ENCODE measurements at regions not wholly inside any gene's neighbourhood (a gene's known extent, or its start where the extent isn't known, plus 50 kb on each side); places are given as distances from the start of the nearest gene placed in this dataset.

DNA sequence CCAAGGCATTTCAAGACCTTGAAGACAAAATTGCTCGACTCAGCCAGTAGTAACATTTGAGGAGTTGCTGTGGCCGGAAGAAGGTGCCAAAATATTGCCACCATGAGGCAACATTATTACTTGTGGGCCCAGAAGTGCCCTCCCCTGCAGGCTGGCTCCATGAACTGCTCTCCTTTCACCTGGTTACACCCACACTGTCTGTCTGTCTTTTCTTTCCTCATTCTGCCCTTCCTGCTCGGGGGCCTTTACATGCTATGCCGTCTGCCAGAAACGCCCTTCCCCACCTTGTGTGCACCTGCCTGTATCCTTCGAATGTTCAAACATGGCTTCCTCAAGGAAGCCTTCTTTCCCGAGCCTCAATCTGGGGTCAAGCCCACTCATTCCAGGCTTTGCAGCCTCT is 224.2 kb upstream of the DIO3 start:
- peaks cover 0 to 5% (median 0%) of the 10 kb centered on the region in 9 donors for H3K9me3 Mint-ChIP-seq
- no peak for DNase-seq
- no peak for ATAC-seq
- peaks cover 0 to 4% (median 0%) of the 10 kb centered on the region in 4 donors for H3K4me1 Mint-ChIP-seq
- H3K27ac Mint-ChIP-seq, result no peak overlapping the region
- H3K4me3 Mint-ChIP-seq, result no peak overlapping the region
- H3K27me3 Mint-ChIP-seq, result peaks cover 25 to 64% (median 38%) of the 10 kb centered on the region in 5 donors
- H3K36me3 Mint-ChIP-seq, result no peaks in the 10 kb centered on the region
- POLR2A ChIA-PET, result no interaction called here

DNA sequence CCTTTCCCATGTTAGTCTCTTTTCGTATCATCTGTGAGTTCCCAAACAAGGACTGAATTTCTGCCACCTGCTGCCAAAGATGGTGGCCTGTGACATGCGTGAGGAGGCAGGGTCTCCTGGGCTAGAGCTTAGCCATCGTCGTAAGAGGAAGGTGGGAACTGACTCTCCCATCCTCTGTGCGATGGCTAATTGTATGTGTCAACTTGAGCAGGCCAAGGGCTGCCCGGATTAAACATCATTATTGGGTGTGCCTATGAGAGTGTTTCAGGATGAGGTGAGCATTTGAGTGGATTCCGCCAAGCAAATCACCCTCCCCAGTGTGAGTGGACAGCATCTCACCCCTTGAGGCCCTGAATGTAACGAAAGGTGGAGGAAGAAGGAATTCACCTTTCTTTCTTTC is 220.7 kb upstream of the DIO3 start:
- Mint-ChIP-seq H3K27ac (no peak overlapping the region), H3K27me3 (peaks cover 30 to 67% (median 32%) of the 10 kb centered on the region in 5 donors), H3K4me1 (peaks cover 0 to 4% (median 0%) of the 10 kb centered on the region in 4 donors), H3K9me3 (peaks cover 0 to 13% (median 2%) of the 10 kb centered on the region in 9 donors), H3K36me3 (peaks cover 0 to 5% (median 0%) of the 10 kb centered on the region in 3 donors), H3K4me3 (no peak overlapping the region)
- no peak for DNase-seq
- POLR2A ChIA-PET, result no interaction called here
- no peak for ATAC-seq

DNA sequence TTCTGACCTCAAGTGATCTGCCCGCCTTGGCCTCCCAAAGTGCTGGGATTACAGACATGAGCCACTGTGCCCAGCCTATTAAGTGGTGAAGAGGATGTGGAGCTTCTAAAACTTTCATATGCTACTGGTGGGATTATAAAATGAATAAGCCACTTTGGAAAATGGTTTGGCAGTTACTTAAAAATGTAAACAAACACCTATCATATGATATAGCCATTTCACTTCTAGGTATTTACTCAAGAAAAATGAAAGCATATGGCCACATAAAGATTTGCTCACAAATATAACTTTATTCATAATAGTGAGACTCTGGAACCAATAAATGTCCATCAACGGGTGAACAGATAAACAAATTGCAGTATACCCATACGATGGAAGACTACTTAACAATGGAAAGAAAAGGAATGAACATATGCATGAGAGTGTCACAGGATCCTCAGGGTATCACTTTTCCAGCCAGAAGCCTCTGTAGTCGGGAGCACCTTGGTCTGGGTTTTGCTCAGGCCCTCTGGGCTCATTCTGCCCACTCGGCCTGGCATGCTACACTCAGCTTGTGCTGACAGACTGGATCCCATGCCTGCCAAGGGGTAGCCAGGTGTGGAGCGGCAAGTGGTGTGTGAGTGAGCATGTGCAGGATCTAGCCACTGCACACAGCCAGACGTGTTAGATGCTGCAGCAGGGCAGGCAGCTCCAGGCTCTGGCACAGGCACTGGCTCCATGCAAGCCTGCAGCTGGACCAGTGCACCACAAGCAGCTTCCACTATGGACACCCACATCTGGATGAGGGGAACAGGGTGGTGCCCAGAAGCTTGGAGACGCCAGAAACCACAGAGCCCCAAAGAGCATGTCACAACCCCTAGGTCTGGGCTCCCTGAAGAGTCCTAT is 213.2 kb upstream of the DIO3 start:
- Mint-ChIP-seq H3K4me3 (no peak overlapping the region), H3K36me3 (peaks cover 0 to 6% (median 0%) of the 10 kb centered on the region in 3 donors), H3K9me3 (peaks cover 0 to 23% (median 6%) of the 10 kb centered on the region in 9 donors), H3K27me3 (peaks cover 3 to 29% (median 5%) of the 10 kb centered on the region in 5 donors), H3K4me1 (no peaks in the 10 kb centered on the region), H3K27ac (no peak overlapping the region)
- POLR2A ChIA-PET, result no interaction called here
- no peak for ATAC-seq
- DNase-seq, result no peak

DNA sequence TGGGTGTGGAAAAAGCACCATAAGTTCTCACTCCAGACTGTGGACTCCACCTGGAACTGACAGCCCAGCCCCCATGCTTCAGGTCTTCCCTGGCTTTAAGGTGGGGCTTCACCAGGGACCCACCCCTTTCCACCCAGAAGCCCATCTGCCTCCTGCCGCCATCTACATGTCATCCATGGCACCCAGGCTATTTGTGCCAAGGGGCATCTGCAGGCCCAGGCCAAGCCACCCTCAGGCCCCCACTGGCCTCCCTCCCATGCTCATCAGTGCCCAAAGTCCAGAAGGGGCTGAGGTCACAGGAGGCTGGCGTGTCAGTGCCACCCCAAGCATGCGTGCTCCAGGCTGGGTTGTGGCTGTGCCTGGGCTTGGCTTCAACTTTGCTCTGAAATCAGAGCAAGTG is 212.2 kb upstream of the DIO3 start:
- ATAC-seq, result no peak
- Mint-ChIP-seq H3K27me3 (peaks cover 0 to 23% (median 5%) of the 10 kb centered on the region in 5 donors), H3K36me3 (peaks cover 0 to 6% (median 2%) of the 10 kb centered on the region in 3 donors), H3K27ac (no peak overlapping the region), H3K9me3 (peaks cover 0 to 30% (median 10%) of the 10 kb centered on the region in 9 donors), H3K4me3 (no peak overlapping the region), H3K4me1 (no peaks in the 10 kb centered on the region)
- POLR2A ChIA-PET, result no interaction called here
- no peak for DNase-seq

DNA sequence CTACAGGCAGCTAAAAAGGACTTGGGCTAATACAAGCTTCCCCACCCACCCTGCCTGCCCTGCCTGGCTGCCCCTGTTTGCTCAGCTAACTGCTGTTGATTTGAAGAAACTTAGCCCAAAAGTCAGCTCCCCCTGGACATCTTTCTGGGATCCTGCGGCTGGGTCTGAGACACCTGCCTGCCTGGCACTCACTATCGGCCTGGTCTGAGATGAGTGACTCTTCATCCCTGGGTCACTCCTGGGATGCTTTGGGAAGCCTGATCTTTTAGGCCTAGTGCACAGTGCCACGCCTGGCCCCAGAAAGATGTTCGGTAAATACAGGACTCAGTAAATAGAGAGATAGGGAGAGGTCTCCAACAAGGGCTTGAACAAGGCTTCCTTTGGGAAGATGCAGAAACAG is 211.3 kb upstream of the DIO3 start:
- no peak overlapping the region for H3K27ac Mint-ChIP-seq
- no peaks in the 10 kb centered on the region for H3K4me1 Mint-ChIP-seq
- H3K4me3 Mint-ChIP-seq, result no peak overlapping the region
- peaks cover 0 to 11% (median 6%) of the 10 kb centered on the region in 3 donors for H3K36me3 Mint-ChIP-seq
- peaks cover 2 to 20% (median 6%) of the 10 kb centered on the region in 5 donors for H3K27me3 Mint-ChIP-seq
- H3K9me3 Mint-ChIP-seq, result peaks cover 0 to 37% (median 20%) of the 10 kb centered on the region in 9 donors
- POLR2A ChIA-PET, result no interaction called here
- DNase-seq (no peak), ATAC-seq (no peak)

DNA sequence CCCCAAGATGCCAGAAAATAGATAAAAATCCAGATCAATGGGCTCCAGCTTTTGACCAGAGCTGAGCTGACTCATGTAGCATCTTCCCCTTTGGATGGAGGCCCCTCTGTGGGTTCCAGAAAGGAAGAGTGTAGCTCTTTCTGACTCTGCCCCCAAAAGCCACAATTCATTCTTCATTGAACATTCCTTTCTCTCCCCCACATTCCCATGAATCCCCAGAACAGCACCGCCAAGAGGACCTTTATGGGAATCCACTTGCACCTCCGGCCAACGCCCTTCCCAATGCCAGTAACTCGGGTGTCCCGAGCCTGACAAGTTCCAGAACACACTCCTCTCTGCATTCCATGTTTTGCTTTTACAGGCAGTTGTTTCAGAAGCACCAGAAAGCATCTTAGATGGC is 210.6 kb upstream of the DIO3 start:
- Mint-ChIP-seq H3K4me3 (no peak overlapping the region), H3K4me1 (no peaks in the 10 kb centered on the region), H3K27ac (no peak overlapping the region), H3K27me3 (peaks cover 2 to 25% (median 7%) of the 10 kb centered on the region in 5 donors), H3K9me3 (peaks cover 0 to 41% (median 24%) of the 10 kb centered on the region in 9 donors), H3K36me3 (peaks cover 0 to 15% (median 6%) of the 10 kb centered on the region in 3 donors)
- ATAC-seq (no peak), DNase-seq (peak in 1 of 10 donors; percentile 6)
- POLR2A ChIA-PET, result no interaction called here

DNA sequence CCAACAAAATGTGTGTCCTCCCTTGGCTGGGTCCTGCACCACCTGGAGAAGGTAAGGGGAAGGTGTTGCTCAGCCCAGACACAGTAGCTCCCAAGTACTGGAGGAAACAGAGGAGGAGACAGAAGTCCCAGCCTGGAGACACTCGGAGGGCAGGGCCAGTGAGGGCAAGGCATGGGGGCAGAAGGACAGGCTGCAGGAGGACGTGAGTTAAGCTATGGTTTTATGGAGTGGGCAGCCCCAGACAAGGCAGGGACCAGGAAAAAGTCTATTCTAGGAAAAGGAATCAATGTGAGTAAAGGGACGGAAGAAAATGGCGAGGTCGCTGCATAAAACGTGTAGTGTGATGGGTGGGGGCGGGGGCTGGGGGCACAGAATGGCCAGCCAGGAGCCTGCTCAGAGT is 210.1 kb upstream of the DIO3 start:
- Mint-ChIP-seq H3K36me3 (peaks cover 0 to 15% (median 6%) of the 10 kb centered on the region in 3 donors), H3K27ac (no peak overlapping the region), H3K4me3 (no peak overlapping the region), H3K9me3 (peaks cover 0 to 41% (median 24%) of the 10 kb centered on the region in 9 donors), H3K27me3 (peaks cover 2 to 27% (median 7%) of the 10 kb centered on the region in 5 donors), H3K4me1 (no peaks in the 10 kb centered on the region)
- peak in 1 of 10 donors; percentile 10 for DNase-seq
- ATAC-seq, result no peak
- POLR2A ChIA-PET, result no interaction called here

DNA sequence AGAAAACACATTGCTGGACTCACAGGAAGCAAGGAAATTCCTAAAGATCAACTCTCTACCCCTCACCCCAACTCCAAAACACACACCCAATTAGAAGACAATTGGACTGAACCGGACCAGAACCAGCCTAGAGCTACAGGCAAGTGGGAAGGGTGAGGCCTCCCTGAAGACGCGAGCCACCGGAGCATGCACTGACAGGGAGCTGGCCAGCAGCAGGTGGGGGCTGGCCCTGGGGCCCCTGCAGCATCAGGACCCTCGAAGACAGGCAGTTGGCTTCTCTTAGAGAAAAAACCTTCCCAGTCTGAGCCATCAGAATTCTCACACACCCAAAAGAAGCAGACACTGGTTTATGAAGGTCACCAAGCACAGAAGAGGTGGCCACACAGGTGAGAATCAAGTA is 209.5 kb upstream of the DIO3 start:
- H3K9me3 Mint-ChIP-seq, result peaks cover 0 to 44% (median 24%) of the 10 kb centered on the region in 9 donors
- peaks cover 2 to 34% (median 7%) of the 10 kb centered on the region in 5 donors for H3K27me3 Mint-ChIP-seq
- peaks cover 0 to 20% (median 6%) of the 10 kb centered on the region in 3 donors for H3K36me3 Mint-ChIP-seq
- no peak for ATAC-seq
- DNase-seq, result peak in 1 of 10 donors; percentile 10
- POLR2A ChIA-PET, result no interaction called here
- H3K4me1 Mint-ChIP-seq, result no peaks in the 10 kb centered on the region
- H3K27ac Mint-ChIP-seq, result no peak overlapping the region
- H3K4me3 Mint-ChIP-seq, result no peak overlapping the region

DNA sequence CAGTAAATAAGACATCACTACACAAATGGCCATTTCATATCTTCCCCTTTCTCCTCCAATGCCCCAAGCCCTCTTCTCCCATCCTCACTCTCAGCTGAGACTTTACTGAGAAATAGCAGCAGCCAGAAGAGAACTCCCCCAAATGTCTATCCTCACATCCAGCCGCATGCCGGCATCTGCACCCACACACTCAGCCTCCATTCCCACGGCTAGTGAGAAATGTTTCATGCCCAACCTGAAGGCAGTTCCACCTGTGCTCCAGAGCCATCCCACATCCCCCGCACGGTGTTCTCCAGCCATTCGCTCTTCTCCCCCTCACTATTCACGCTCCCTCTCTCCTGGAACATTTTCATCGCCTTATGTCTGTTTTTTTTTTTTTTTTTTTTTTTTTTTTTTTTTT is 208.7 kb upstream of the DIO3 start:
- Mint-ChIP-seq H3K9me3 (peaks cover 0 to 44% (median 23%) of the 10 kb centered on the region in 9 donors), H3K36me3 (peaks cover 0 to 20% (median 6%) of the 10 kb centered on the region in 3 donors), H3K4me1 (no peaks in the 10 kb centered on the region), H3K4me3 (no peak overlapping the region), H3K27me3 (peaks cover 2 to 36% (median 7%) of the 10 kb centered on the region in 5 donors), H3K27ac (no peak overlapping the region)
- no peak for ATAC-seq
- DNase-seq, result peak in 1 of 10 donors; percentile 12
- POLR2A ChIA-PET, result no interaction called here

DNA sequence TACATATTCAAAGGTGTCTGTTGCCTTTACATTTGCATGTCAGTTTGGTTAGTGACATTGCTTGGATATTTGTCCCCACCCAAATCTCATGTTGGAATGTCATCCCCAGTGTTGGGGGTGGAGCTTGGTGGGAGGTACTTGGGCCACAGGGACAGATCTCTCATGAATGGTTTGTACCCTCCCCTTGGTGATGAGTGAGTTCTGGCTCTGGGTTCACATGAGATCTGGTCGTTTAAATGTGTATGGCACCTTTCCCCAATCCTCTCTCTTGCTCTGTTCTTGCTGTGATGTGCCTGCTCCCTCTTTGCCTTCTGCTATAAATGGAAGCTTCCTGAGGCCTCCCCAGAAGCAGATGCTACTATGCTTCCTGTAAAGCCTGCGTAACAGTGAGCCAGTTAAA is 207.9 kb upstream of the DIO3 start:
- H3K4me1 Mint-ChIP-seq, result peaks cover 0 to under 1% (median under 1%) of the 10 kb centered on the region in 4 donors
- H3K4me3 Mint-ChIP-seq, result no peak overlapping the region
- no peak for ATAC-seq
- no peak overlapping the region for H3K27ac Mint-ChIP-seq
- H3K27me3 Mint-ChIP-seq, result peaks cover 2 to 36% (median 7%) of the 10 kb centered on the region in 5 donors
- DNase-seq, result no peak
- POLR2A ChIA-PET, result no interaction called here
- peaks cover 0 to 38% (median 17%) of the 10 kb centered on the region in 9 donors for H3K9me3 Mint-ChIP-seq
- H3K36me3 Mint-ChIP-seq, result peaks cover 0 to 20% (median 0%) of the 10 kb centered on the region in 3 donors

DNA sequence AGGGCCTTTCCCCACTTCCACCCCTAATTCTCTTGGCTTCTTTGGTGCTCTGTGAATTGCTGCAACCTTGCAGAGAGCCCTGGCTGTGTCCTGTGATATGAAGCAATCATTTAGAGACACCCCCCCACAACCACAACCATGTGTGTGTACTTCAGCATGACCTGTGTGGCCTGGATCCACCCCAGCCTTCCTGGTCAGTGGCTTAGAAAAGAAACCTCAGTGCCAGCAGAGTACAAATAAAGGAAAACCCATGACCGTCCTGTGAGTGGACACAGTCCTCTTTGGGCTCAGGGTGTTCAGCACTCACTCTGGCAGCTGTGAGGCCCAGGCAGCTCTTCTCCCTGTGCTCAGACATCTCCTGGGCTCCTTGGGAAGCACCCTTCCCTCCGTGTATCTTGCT is 206.6 kb upstream of the DIO3 start:
- ATAC-seq, result no peak
- peak in 1 of 10 donors; percentile 2 for DNase-seq
- Mint-ChIP-seq H3K36me3 (peaks cover 0 to 20% (median 0%) of the 10 kb centered on the region in 3 donors), H3K4me1 (peaks cover 0 to 11% (median 3%) of the 10 kb centered on the region in 4 donors), H3K4me3 (no peak overlapping the region), H3K9me3 (peaks cover 0 to 32% (median 22%) of the 10 kb centered on the region in 9 donors), H3K27me3 (peaks cover 5 to 36% (median 16%) of the 10 kb centered on the region in 5 donors), H3K27ac (no peak overlapping the region)
- POLR2A ChIA-PET, result no interaction called here

DNA sequence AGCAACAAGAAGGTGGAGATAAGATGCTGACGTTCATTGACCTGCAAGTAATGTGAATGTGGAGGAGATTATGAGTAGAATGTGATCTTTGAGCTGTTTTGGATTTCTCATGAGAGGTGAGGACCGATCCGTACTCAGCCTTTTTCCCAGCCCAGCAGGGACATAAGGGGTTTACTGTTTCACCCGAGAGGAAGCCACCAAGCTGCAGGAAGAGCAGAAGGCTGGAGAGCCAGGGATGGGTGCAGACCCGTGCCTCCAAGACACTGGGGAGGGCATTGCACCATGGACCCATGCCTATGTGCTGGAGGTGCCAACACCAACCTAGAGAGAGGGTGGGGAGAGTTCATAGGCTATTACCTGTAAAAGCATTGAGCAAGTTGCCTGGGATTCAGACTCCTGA is 206.0 kb upstream of the DIO3 start:
- Mint-ChIP-seq H3K9me3 (peaks cover 0 to 32% (median 22%) of the 10 kb centered on the region in 9 donors), H3K27ac (no peak overlapping the region), H3K4me3 (no peak overlapping the region), H3K27me3 (peaks cover 5 to 36% (median 16%) of the 10 kb centered on the region in 5 donors), H3K36me3 (peaks cover 0 to 20% (median 0%) of the 10 kb centered on the region in 3 donors), H3K4me1 (peaks cover 0 to 15% (median 3%) of the 10 kb centered on the region in 4 donors)
- ATAC-seq (no peak), DNase-seq (peak in 1 of 10 donors; percentile 9)
- POLR2A ChIA-PET, result no interaction called here

DNA sequence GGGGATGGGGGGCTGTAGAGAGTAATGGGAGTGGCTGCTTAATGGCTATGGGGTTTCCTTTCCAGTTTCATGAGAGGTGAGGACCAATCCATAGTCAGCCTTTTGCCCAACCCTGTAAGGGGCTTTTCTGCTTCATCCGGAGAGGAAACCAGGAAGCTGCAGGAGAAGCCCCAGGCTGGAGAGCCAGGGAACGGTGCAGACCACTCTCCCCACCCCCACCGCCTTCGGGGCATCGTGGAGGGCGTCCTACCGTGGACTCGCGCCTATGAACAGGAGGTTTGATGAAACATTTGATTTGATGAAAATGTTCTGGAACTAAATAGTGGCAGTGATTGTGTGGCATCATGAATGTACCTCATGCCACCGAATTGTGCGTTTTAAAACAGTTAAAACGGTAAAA is 204.3 kb upstream of the DIO3 start:
- ATAC-seq, result no peak
- Mint-ChIP-seq H3K36me3 (peaks cover 0 to 20% (median 0%) of the 10 kb centered on the region in 3 donors), H3K27ac (no peak overlapping the region), H3K4me3 (no peak overlapping the region), H3K9me3 (peaks cover 0 to 32% (median 19%) of the 10 kb centered on the region in 9 donors), H3K27me3 (peaks cover 5 to 31% (median 27%) of the 10 kb centered on the region in 5 donors), H3K4me1 (peaks cover 0 to 24% (median 3%) of the 10 kb centered on the region in 4 donors)
- DNase-seq, result no peak
- POLR2A ChIA-PET, result no interaction called here

Data from naive thymus-derived CD8-positive, alpha-beta T cell (primary cell).